ENCODE measurements at regions not wholly inside any gene's neighbourhood (a gene's known extent, or its start where the extent isn't known, plus 50 kb on each side); places are given as distances from the start of the nearest gene placed in this dataset.

DNA sequence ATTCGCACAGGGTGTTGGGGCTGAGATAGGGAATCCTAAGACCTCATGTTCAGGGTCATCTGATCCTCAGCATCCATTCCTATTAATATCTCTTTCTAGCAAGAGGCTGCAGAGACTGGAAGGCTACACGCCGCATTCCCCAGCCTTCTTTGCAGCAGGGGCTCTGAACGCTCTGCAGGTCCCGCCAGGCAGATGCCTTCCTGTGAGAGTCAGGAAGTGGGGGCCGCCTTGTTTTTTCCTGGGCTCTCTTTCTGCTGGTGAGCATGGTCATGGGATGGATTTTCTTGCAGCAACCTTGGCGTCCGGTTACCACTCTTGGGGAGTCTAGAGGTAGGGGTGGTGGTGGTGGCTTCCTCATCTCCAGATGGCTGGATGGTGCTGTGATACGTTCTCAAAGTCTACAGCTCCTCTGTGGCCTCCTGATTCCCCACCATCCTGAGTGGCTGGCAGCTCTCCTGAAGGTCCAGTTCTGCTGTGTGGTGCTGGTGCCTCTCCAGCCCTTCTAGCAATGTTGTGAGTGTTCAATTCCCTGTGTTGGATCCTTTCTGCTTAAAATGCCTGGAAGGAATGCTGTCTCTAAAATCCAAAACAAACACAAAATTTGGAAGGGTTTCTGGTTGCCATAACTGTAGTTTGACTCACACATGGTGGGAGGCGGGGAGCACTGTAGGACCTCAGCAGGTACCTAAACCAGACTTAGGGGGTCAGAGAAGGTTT is 111.9 kb downstream of the CEBPB start:
- no peak for TF ChIP-seq CTCF (IDR thresholded peaks at IDR 0.05; ENCODE audit: low read length)
- TF ChIP-seq EZH2 (IDR thresholded peaks at IDR 0.05; ENCODE audit: borderline replicate concordance, low read length) = no peak
